ENCODE measurements at regions not wholly inside any gene's neighbourhood (a gene's known extent, or its start where the extent isn't known, plus 50 kb on each side); places are given as distances from the start of the nearest gene placed in this dataset.

DNA sequence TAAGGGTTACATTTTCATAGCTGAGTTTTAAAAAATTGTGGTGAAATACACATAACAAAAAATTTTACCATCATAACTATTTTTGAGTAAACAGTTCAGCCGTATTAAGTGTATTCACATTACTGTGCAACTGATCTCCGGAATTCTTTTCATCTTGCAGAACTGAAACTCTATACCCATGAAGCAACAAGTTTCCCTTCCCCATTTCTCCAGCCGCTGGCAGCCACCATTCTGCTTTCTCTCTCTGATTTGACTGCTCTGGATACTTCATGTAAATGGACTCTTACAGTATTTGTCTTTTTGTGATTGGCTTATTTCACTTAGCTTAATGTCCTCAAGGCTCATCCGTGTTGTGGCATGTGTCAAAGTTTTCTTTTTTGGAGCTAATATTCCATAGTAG lies 341.6 kb downstream of the QKI start:
- no peak for TF ChIP-seq CSDC2 (CRISPR knock-in tag; IDR thresholded peaks at IDR 0.05)
- TF ChIP-seq ZNF565 (CRISPR knock-in tag; conservative IDR thresholded peaks at IDR 0.05; ENCODE audit: low read depth): no peak
- no peak for TF ChIP-seq ZNF70 (CRISPR knock-in tag; IDR thresholded peaks at IDR 0.05)
- no peak for TF ChIP-seq PPARA (CRISPR knock-in tag; IDR thresholded peaks at IDR 0.05; ENCODE audit: borderline replicate concordance)
- no peak for TF ChIP-seq POU6F1 (CRISPR knock-in tag; IDR thresholded peaks at IDR 0.05; ENCODE audit: borderline replicate concordance, low read depth)
- TF ChIP-seq SNAI2 (CRISPR knock-in tag; IDR thresholded peaks at IDR 0.05): no peak
- no peak for TF ChIP-seq GLIS3 (CRISPR knock-in tag; IDR thresholded peaks at IDR 0.05)
- TF ChIP-seq ZFP30 (CRISPR knock-in tag; IDR thresholded peaks at IDR 0.05): no peak
- no peak for TF ChIP-seq OSR1 (CRISPR knock-in tag; IDR thresholded peaks at IDR 0.05)
- TF ChIP-seq ISL1 (CRISPR knock-in tag; IDR thresholded peaks at IDR 0.05): no peak
- ATAC-seq: no peak

GRCh38 chr6:163754866-163755265 lies 340.3 kb downstream of the QKI start:
- no peak for ATAC-seq
- TF ChIP-seq RARB (CRISPR knock-in tag; IDR thresholded peaks at IDR 0.05) (no peak), ISL1 (CRISPR knock-in tag; IDR thresholded peaks at IDR 0.05) (no peak), ZFP30 (CRISPR knock-in tag; IDR thresholded peaks at IDR 0.05) (no peak), TCF4 (CRISPR knock-in tag; IDR thresholded peaks at IDR 0.05; ENCODE audit: borderline replicate concordance) (no peak), CSDC2 (CRISPR knock-in tag; IDR thresholded peaks at IDR 0.05) (no peak), ZFP3 (CRISPR knock-in tag; IDR thresholded peaks at IDR 0.05) (no peak), ARNTL (CRISPR knock-in tag; IDR thresholded peaks at IDR 0.05; ENCODE audit: borderline replicate concordance, low read depth) (no peak)

- no peak for TF ChIP-seq TOX (CRISPR knock-in tag; IDR thresholded peaks at IDR 0.05; ENCODE audit: borderline replicate concordance)
- no peak for TF ChIP-seq TSHZ2 (CRISPR knock-in tag; IDR thresholded peaks at IDR 0.05)
- ATAC-seq: no peak
Measured at GRCh38 chr6:163753430-163753829, 338.9 kb downstream of the QKI start.

- no peak for TF ChIP-seq ZFP3 (CRISPR knock-in tag; IDR thresholded peaks at IDR 0.05)
- no peak for TF ChIP-seq ZC3H10 (CRISPR knock-in tag; IDR thresholded peaks at IDR 0.05)
- no peak for TF ChIP-seq ISL1 (CRISPR knock-in tag; IDR thresholded peaks at IDR 0.05)
- TF ChIP-seq CSDC2 (CRISPR knock-in tag; IDR thresholded peaks at IDR 0.05): no peak
- ATAC-seq: no peak
Measured at GRCh38 chr6:163752446-163752845, 337.9 kb downstream of the QKI start.

GRCh38 chr6:163751032-163751525 lies 336.6 kb downstream of the QKI start:
- no peak for ATAC-seq
- TF ChIP-seq ESRRG (CRISPR knock-in tag; IDR thresholded peaks at IDR 0.05) (no peak), ZC3H10 (CRISPR knock-in tag; IDR thresholded peaks at IDR 0.05) (no peak), POU6F1 (CRISPR knock-in tag; IDR thresholded peaks at IDR 0.05; ENCODE audit: borderline replicate concordance, low read depth) (no peak), CSDC2 (CRISPR knock-in tag; IDR thresholded peaks at IDR 0.05) (no peak), ISL1 (CRISPR knock-in tag; IDR thresholded peaks at IDR 0.05) (no peak), ZNF565 (CRISPR knock-in tag; conservative IDR thresholded peaks at IDR 0.05; ENCODE audit: low read depth) (no peak), ZFP30 (CRISPR knock-in tag; IDR thresholded peaks at IDR 0.05) (no peak), SNAI2 (CRISPR knock-in tag; IDR thresholded peaks at IDR 0.05) (no peak), GLIS3 (CRISPR knock-in tag; IDR thresholded peaks at IDR 0.05) (no peak), ZNF8 (CRISPR knock-in tag; IDR thresholded peaks at IDR 0.05) (no peak), ARNTL (CRISPR knock-in tag; IDR thresholded peaks at IDR 0.05; ENCODE audit: borderline replicate concordance, low read depth) (no peak), ZNF70 (CRISPR knock-in tag; IDR thresholded peaks at IDR 0.05) (no peak), PPARA (CRISPR knock-in tag; IDR thresholded peaks at IDR 0.05; ENCODE audit: borderline replicate concordance) (no peak), ZFP3 (CRISPR knock-in tag; IDR thresholded peaks at IDR 0.05) (no peak), RARB (CRISPR knock-in tag; IDR thresholded peaks at IDR 0.05) (no peak), OSR1 (CRISPR knock-in tag; IDR thresholded peaks at IDR 0.05) (no peak), TSHZ2 (CRISPR knock-in tag; IDR thresholded peaks at IDR 0.05) (no peak)
- TF ChIP-seq, protein P1, sequence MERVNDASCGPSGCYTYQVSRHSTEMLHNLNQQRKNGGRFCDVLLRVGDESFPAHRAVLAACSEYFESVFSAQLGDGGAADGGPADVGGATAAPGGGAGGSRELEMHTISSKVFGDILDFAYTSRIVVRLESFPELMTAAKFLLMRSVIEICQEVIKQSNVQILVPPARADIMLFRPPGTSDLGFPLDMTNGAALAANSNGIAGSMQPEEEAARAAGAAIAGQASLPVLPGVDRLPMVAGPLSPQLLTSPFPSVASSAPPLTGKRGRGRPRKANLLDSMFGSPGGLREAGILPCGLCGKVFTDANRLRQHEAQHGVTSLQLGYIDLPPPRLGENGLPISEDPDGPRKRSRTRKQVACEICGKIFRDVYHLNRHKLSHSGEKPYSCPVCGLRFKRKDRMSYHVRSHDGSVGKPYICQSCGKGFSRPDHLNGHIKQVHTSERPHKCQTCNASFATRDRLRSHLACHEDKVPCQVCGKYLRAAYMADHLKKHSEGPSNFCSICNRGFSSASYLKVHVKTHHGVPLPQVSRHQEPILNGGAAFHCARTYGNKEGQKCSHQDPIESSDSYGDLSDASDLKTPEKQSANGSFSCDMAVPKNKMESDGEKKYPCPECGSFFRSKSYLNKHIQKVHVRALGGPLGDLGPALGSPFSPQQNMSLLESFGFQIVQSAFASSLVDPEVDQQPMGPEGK (CRISPR knock-in tag; IDR thresholded peaks at IDR 0.05; ENCODE audit: borderline replicate concordance): no peak
- TF ChIP-seq, protein P2, sequence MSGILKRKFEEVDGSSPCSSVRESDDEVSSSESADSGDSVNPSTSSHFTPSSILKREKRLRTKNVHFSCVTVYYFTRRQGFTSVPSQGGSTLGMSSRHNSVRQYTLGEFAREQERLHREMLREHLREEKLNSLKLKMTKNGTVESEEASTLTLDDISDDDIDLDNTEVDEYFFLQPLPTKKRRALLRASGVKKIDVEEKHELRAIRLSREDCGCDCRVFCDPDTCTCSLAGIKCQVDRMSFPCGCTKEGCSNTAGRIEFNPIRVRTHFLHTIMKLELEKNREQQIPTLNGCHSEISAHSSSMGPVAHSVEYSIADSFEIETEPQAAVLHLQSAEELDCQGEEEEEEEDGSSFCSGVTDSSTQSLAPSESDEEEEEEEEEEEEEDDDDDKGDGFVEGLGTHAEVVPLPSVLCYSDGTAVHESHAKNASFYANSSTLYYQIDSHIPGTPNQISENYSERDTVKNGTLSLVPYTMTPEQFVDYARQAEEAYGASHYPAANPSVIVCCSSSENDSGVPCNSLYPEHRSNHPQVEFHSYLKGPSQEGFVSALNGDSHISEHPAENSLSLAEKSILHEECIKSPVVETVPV (CRISPR knock-in tag; IDR thresholded peaks at IDR 0.05): no peak

All from SK-N-SH treated with all-trans-retinoic acid at 6 μM for 48 hours (cell line).